Spinal cord (tissue), 9 donors: ENCODE measurements at regions not wholly inside any gene's neighbourhood (a gene's known extent, or its start where the extent isn't known, plus 50 kb on each side); places are given as distances from the start of the nearest gene placed in this dataset.

Source experiments
- DNase-seq, 6 donors: peaks; one replicate each; pipeline versions ENCODE4 v3.0.0 to v3.0.0-alpha.2; 2013 to 2015; ENCODE audit warnings: low spot score in 6 of 6, low read depth in 4 of 6
- H3K27ac ChIP-seq: one replicate; pipeline ENCODE4 v1.5.1; 2013; ENCODE audit warnings: low read depth, low read length, control low read depth
- H3K27me3 ChIP-seq: one replicate; pipeline ENCODE4 v1.6.1; 2013; ENCODE audit warnings: low read length; ENCODE audit not compliant: control insufficient read depth, insufficient read depth
- H3K36me3 ChIP-seq: one replicate; pipeline ENCODE4 v1.6.1; 2013; ENCODE audit warnings: low read length; ENCODE audit not compliant: control insufficient read depth, insufficient read depth
- H3K4me1 ChIP-seq: one replicate; pipeline ENCODE4 v1.6.1; 2013; ENCODE audit warnings: low read length; ENCODE audit not compliant: control insufficient read depth, insufficient read depth
- H3K4me3 ChIP-seq: one replicate; pipeline ENCODE4 v1.5.1; 2013; ENCODE audit warnings: low read depth, low read length, control low read depth
- H3K9me3 ChIP-seq: one replicate; pipeline ENCODE4 v1.6.1; 2013; ENCODE audit warnings: low read length; ENCODE audit not compliant: control insufficient read depth, insufficient read depth
- WGBS: methylation state at CpG from one replicate; pipeline ENCODE4 v1.1.5; 2013; ENCODE audit warnings: missing lambda C conversion rate; ENCODE audit not compliant: insufficient coverage; 5-methylcytosine and 5-hydroxymethylcytosine counted together
- donor health status: healthy.

GRCh38 chr7:35436452-35436851, 182.6 kb upstream of the TBX20 start:
- no peak for DNase-seq
- H3K4me1 ChIP-seq: no peaks in the 10 kb centered on the region
- WGBS: 90% methylated on average over 5 of the region's 5 CpGs
- H3K4me3 ChIP-seq: no peak overlapping the region
- no peak overlapping the region for H3K27ac ChIP-seq
- H3K27me3 ChIP-seq: no peaks in the 10 kb centered on the region
- H3K9me3 ChIP-seq: no peaks in the 10 kb centered on the region
- H3K36me3 ChIP-seq: no peaks in the 10 kb centered on the region

DNA sequence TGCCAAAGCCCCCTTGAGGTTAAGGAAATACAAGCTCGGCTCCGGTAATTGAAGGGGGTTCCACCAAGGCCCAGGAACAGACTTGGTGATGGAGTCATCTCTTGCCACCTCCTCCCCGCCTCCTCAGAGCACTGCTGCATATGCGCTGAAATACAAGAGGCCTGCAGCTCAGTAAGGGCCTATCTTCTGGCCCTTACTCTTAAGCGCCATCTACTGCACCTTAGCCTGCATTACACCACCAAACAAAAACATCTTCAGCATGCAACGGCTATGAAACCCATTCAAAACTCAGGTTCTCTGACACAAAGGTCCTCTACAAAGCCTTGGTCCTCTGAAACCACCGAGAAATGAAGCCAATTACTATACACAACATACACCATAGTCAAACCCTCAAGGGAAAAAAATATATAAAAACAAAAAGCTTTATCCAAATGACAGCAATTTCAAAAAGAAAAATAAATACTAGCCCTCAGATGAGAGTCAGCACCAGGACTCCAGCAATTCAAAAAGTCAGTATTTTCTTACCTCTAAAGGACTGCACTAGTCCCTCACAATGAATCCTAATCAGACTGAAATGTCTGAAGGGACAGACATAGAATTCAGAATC, 176.8 kb upstream of the TBX20 start:
- Histone ChIP-seq H3K9me3 (no peaks in the 10 kb centered on the region), H3K36me3 (no peaks in the 10 kb centered on the region), H3K27ac (no peak overlapping the region), H3K4me3 (no peak overlapping the region), H3K27me3 (no peaks in the 10 kb centered on the region), H3K4me1 (no peaks in the 10 kb centered on the region)
- DNase-seq: no peak
- 64% methylated on average over 7 of the region's 7 CpGs for WGBS

- Histone ChIP-seq H3K27ac (no peak overlapping the region), H3K27me3 (no peaks in the 10 kb centered on the region), H3K9me3 (no peaks in the 10 kb centered on the region), H3K4me1 (no peaks in the 10 kb centered on the region), H3K4me3 (no peak overlapping the region), H3K36me3 (no peaks in the 10 kb centered on the region)
- WGBS: 40% methylated on average over 2 of the region's 4 CpGs
- DNase-seq: peak in 3 of 6 donors; percentile 4 to 51 (median 16)
Measured at GRCh38 chr7:35424869-35425495, 171.1 kb upstream of the TBX20 start.

GRCh38 chr7:35424440-35424839, 170.5 kb upstream of the TBX20 start:
- H3K4me3 ChIP-seq: no peak overlapping the region
- no peaks in the 10 kb centered on the region for H3K9me3 ChIP-seq
- H3K36me3 ChIP-seq: no peaks in the 10 kb centered on the region
- H3K27me3 ChIP-seq: no peaks in the 10 kb centered on the region
- no peaks in the 10 kb centered on the region for H3K4me1 ChIP-seq
- DNase-seq: no peak
- no peak overlapping the region for H3K27ac ChIP-seq
- 95% methylated on average over 3 of the region's 4 CpGs for WGBS

GRCh38 chr7:35422715-35423114, 168.8 kb upstream of the TBX20 start:
- Histone ChIP-seq H3K4me1 (no peaks in the 10 kb centered on the region), H3K36me3 (no peaks in the 10 kb centered on the region), H3K4me3 (no peak overlapping the region), H3K27ac (no peak overlapping the region), H3K9me3 (no peaks in the 10 kb centered on the region), H3K27me3 (no peaks in the 10 kb centered on the region)
- DNase-seq: no peak
- WGBS: no CpG with 5 or more reads among the region's 2 CpGs

- Histone ChIP-seq H3K9me3 (no peaks in the 10 kb centered on the region), H3K36me3 (no peaks in the 10 kb centered on the region), H3K27ac (no peak overlapping the region), H3K27me3 (no peaks in the 10 kb centered on the region), H3K4me1 (no peaks in the 10 kb centered on the region), H3K4me3 (no peak overlapping the region)
- DNase-seq: no peak
- WGBS: 34% methylated on average over 2 of the region's 4 CpGs
Measured at GRCh38 chr7:35420656-35421055, 166.8 kb upstream of the TBX20 start.

DNA sequence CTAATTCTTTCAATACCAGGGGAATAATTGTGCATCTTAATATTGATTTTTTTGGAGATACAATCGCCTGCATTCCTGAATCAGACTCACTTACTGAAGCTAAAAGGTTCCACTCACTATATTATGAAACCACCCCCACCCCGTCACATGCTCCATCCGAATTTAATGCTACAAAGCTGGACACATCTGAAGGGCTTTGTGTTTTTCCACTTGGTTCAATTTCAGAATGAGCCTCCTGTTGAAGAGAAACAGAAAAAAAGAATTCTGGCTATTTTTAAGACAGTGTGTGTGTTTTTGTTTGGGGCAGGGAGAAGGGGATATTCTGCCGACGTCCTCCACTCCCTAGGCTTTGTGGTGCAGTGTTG, 165.5 kb upstream of the TBX20 start:
- WGBS: 85% methylated on average over 2 of the region's 5 CpGs
- H3K36me3 ChIP-seq: no peaks in the 10 kb centered on the region
- H3K4me1 ChIP-seq: no peaks in the 10 kb centered on the region
- DNase-seq: no peak
- H3K9me3 ChIP-seq: no peaks in the 10 kb centered on the region
- no peak overlapping the region for H3K27ac ChIP-seq
- H3K4me3 ChIP-seq: no peak overlapping the region
- H3K27me3 ChIP-seq: no peaks in the 10 kb centered on the region

GRCh38 chr7:35418716-35419390, 165.0 kb upstream of the TBX20 start:
- Histone ChIP-seq H3K4me1 (no peaks in the 10 kb centered on the region), H3K4me3 (no peak overlapping the region), H3K36me3 (no peaks in the 10 kb centered on the region), H3K27ac (no peak overlapping the region), H3K27me3 (no peaks in the 10 kb centered on the region), H3K9me3 (no peaks in the 10 kb centered on the region)
- WGBS: 47% methylated on average over 3 of the region's 24 CpGs
- DNase-seq: no peak

DNA sequence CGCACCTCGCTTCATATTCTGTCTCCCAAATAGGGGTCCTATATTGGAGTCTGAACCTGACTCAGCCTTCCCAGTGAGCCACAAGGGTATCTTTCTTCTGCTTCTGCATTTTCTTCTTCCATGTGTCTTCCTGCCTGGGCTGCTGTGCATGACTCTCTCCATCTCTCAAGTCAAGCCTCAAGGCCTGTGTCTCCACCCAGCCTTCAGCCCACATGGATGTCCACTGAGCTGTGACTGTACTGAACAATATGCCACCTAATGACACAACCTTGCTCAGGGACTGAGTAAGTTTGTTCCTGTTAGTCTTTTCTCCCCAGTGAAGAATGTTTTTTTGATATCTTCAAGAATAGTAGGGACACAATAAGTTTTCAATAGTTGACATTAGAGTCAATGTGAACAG, 162.7 kb upstream of the TBX20 start:
- H3K27me3 ChIP-seq: no peaks in the 10 kb centered on the region
- no peaks in the 10 kb centered on the region for H3K9me3 ChIP-seq
- WGBS: 100% methylated on average over 2 of the region's 2 CpGs
- no peak overlapping the region for H3K4me3 ChIP-seq
- no peaks in the 10 kb centered on the region for H3K4me1 ChIP-seq
- H3K27ac ChIP-seq: no peak overlapping the region
- no peaks in the 10 kb centered on the region for H3K36me3 ChIP-seq
- DNase-seq: no peak

- no peaks in the 10 kb centered on the region for H3K9me3 ChIP-seq
- no peak for DNase-seq
- no peak overlapping the region for H3K4me3 ChIP-seq
- 92% methylated on average over 6 of the region's 6 CpGs for WGBS
- H3K27ac ChIP-seq: no peak overlapping the region
- no peaks in the 10 kb centered on the region for H3K4me1 ChIP-seq
- no peaks in the 10 kb centered on the region for H3K27me3 ChIP-seq
- no peaks in the 10 kb centered on the region for H3K36me3 ChIP-seq
Measured at GRCh38 chr7:35415411-35415822, 161.5 kb upstream of the TBX20 start.
